GM06990 (cell line): ENCODE measurements at regions not wholly inside any gene's neighbourhood (a gene's known extent, or its start where the extent isn't known, plus 50 kb on each side); places are given as distances from the start of the nearest gene placed in this dataset.
"Not testable (repeated sequence)": the region's sequence is repeated elsewhere in the genome, so short reads cannot be mapped to it uniquely, and the experiment has no call there.

Source experiments
- DNase-seq: peaks from one replicate; pipeline ENCODE4 v3.0.0-alpha.2; 2011; ENCODE audit not compliant: insufficient read length; ENCODE audit errors: extremely low read depth
- H3K27me3 ChIP-seq: replicated peaks from 2 replicates; pipeline ENCODE4 v1.6.0; 2011; ENCODE audit warnings: low read length; ENCODE audit not compliant: control insufficient read depth, insufficient read depth
- H3K36me3 ChIP-seq: 2 replicates; pipeline ENCODE4 v1.5.1; 2011; ENCODE audit warnings: low read length; ENCODE audit not compliant: control insufficient read depth, insufficient read depth
- H3K4me3 ChIP-seq: replicated peaks from 2 replicates; pipeline ENCODE4 v1.5.1; 2011; ENCODE audit warnings: low read depth, mild to moderate bottlenecking, control low read depth, low read length
- TF ChIP-seq, protein P1 (sequence below): IDR thresholded peaks from 2 replicates; pipeline ENCODE4 v1.5.1; 2011; ENCODE audit warnings: low read length, control low read depth, mild to moderate bottlenecking, inconsistent platforms; ENCODE audit not compliant: insufficient read depth, poor library complexity, severe bottlenecking

DNA sequence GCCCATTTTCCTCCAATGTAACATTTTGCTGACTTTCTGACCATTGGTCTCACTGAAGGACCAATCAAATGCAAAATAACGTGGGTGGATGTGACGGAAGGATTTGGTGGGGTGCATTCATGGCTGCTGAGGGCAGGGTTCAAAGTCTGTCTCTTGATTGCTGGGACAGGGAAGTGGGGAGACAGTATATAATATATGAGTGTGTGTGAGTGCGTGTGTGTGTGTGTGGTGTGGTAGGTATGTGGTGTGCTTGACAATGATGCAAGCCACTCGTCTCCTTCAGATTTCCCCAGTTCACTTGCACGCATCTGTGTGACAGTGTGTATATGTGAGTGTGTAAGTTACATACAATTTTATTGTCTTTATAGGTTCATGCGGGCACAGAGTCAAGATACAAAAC is 477.3 kb downstream of the DIRAS2 start:
- TF ChIP-seq, protein P1, sequence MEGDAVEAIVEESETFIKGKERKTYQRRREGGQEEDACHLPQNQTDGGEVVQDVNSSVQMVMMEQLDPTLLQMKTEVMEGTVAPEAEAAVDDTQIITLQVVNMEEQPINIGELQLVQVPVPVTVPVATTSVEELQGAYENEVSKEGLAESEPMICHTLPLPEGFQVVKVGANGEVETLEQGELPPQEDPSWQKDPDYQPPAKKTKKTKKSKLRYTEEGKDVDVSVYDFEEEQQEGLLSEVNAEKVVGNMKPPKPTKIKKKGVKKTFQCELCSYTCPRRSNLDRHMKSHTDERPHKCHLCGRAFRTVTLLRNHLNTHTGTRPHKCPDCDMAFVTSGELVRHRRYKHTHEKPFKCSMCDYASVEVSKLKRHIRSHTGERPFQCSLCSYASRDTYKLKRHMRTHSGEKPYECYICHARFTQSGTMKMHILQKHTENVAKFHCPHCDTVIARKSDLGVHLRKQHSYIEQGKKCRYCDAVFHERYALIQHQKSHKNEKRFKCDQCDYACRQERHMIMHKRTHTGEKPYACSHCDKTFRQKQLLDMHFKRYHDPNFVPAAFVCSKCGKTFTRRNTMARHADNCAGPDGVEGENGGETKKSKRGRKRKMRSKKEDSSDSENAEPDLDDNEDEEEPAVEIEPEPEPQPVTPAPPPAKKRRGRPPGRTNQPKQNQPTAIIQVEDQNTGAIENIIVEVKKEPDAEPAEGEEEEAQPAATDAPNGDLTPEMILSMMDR, result no peak
- no peak for DNase-seq
- no peak overlapping the region for H3K4me3 ChIP-seq
- H3K27me3 ChIP-seq, result no peaks in the 10 kb centered on the region
- no peaks in the 10 kb centered on the region for H3K36me3 ChIP-seq

DNA sequence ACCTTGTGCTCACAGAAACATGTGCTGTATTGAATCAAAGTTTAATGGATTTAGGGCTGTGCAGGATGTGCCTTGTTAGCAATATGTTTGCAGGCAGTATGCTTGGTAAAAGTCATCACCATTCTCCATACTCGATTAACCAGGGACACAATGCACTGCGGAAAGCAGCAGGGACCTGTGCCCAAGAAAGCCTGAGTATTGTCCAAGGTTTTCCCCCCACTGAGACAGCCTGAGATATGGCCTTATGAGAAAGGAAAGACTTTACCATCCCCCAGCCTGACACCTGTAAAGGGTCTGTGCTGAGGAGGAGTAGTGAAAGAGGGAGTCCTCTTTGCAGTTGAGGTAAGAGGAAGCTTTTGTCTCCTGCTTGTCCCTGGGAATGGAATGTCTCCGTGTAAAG is 476.2 kb downstream of the DIRAS2 start:
- not testable (repeated sequence) for DNase-seq, H3K4me3 ChIP-seq, H3K36me3 ChIP-seq, H3K27me3 ChIP-seq

DNA sequence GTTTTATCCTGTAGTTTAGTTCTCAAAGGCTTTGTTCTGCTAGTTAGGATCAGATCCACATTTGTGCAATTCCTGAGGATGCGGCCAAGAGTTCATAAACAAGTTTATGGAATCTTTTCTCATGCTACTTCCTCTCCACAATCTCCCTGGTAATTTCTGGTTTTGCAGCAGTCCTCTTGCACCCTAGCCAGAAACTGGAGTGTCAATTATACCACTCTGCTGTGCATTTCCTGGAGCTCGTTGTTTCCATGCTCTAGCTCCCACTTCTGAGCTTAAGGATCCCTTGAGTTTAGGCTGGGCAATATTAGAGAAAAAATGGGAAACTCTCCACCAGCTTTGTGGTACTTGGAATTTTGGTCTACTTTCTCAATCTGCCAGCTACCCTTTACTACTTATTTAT is 474.7 kb downstream of the DIRAS2 start:
- TF ChIP-seq, protein P1, result no peak
- no peaks in the 10 kb centered on the region for H3K27me3 ChIP-seq
- H3K4me3 ChIP-seq, result no peak overlapping the region
- H3K36me3 ChIP-seq, result no peaks in the 10 kb centered on the region
- DNase-seq, result no peak

DNA sequence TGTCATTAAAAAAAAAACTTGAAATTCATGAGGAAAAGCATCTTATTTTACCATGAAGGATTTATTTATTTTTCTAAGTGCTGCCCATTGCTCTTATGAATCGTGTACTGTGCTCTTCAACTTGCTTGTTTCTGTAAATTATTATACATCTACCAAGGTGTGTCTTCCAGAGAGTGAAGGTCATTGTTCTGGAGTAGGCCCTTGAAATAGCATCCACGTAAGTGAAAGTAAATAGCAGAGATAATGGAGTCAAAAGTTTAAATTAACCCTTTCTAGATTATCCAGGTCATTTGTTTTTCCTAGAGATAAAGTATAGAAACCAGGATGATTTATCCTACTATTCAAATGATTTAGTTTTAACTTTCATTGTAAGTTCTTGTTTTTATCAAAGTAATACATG is 473.1 kb downstream of the DIRAS2 start:
- DNase-seq, result no peak
- Histone ChIP-seq H3K4me3 (no peak overlapping the region), H3K27me3 (no peaks in the 10 kb centered on the region), H3K36me3 (no peaks in the 10 kb centered on the region)
- TF ChIP-seq, protein P1, result no peak

DNA sequence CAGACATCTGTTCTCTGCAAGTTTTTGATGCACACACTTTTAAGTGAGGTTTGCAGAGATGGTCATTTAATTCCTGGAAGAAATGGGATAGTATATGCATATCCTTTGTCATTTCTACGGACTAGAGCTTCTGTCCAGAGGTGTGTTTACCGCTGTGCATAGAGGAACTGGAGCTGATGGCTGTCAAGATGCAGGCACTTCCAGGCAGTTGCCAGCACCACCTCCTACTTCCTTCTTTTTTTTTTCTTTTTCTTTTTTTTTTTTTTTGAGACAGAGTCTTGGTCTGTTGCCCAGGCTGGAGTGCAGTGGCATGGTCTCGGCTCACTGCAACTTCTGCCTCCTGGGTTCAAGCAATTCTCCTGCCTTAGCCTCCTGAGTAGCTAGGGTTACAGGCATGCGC is 468.7 kb downstream of the DIRAS2 start:
- not testable (repeated sequence) for DNase-seq, H3K36me3 ChIP-seq, H3K4me3 ChIP-seq, H3K27me3 ChIP-seq

DNA sequence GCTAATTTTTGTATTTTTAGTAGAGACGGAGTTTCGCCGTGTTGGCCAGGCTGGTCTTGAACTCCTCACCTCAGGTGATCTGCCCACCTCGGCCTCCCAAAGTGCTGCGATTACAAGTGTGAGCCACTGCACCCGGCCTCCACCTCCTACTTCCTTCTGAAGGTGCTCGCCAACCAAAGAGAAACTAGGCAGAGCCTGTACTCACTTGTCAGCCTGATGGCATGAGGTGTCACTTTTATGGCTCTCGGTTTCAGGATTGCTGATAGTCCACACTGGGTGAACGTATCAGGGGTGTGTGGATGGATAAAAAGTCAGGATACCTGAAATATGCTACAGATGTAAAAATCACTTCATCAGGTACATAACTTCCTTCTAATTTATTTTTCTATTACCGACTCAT is 468.3 kb downstream of the DIRAS2 start:
- DNase-seq, H3K4me3 ChIP-seq, H3K27me3 ChIP-seq, H3K36me3 ChIP-seq: not testable (repeated sequence)

DNA sequence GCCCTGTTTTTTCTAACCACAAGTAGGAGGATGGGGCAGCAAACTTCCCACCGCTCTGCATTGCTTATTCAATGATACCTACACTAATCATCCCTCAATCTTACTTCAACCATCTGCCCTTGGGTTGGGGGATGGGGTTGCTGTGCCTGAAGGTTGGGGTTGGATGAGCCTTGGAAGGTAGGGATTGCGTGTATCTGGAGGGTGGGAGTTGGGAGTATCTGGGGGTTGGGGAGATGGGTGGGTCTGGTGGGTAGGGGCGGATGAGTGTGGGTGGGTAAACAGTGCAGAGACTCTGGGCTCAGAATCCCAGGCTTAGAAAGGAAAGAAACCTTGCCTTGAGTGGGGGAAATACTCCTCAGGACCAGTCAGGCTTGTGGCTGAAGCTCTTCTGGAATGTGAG is 467.4 kb downstream of the DIRAS2 start:
- Histone ChIP-seq H3K4me3 (no peak overlapping the region), H3K36me3 (no peaks in the 10 kb centered on the region), H3K27me3 (no peaks in the 10 kb centered on the region)
- TF ChIP-seq, protein P1, result no peak
- no peak for DNase-seq
